ENCODE measurements at regions not wholly inside any gene's neighbourhood (a gene's known extent, or its start where the extent isn't known, plus 50 kb on each side); places are given as distances from the start of the nearest gene placed in this dataset.

DNA sequence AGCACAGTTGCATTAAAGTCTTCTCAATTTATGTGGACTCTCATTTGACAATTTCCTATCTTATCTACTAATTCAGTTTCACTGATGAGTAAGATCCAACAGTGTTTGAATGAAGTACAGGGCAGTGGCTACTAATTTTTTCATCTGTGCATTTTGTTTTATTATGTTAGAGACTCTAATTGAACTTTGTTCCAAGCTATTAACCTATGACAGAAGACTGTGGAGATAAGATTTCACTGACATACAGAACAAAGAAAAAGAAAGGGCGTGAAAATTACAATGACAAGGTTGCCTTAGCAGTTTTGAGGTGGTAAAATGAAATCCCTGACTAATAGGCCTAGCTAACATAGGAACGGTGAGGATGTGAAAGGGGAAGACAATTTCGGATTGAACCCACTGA lies 153.2 kb upstream of the SOX5 start:
- H3K79me2 ChIP-seq (ENCODE audit: insufficient read depth, low read length): no peaks in the 10 kb centered on the region
- no peaks in the 10 kb centered on the region for H3K4me1 ChIP-seq (ENCODE audit: insufficient read depth, low read length)
- POLR2A ChIA-PET: no interaction called here
- TF ChIP-seq, protein P1, sequence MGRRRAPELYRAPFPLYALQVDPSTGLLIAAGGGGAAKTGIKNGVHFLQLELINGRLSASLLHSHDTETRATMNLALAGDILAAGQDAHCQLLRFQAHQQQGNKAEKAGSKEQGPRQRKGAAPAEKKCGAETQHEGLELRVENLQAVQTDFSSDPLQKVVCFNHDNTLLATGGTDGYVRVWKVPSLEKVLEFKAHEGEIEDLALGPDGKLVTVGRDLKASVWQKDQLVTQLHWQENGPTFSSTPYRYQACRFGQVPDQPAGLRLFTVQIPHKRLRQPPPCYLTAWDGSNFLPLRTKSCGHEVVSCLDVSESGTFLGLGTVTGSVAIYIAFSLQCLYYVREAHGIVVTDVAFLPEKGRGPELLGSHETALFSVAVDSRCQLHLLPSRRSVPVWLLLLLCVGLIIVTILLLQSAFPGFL (CRISPR knock-in tag; IDR thresholded peaks at IDR 0.05): no peak
- TF ChIP-seq FLYWCH1 (CRISPR knock-in tag; IDR thresholded peaks at IDR 0.05) (no peak), MED13 (CRISPR knock-in tag; IDR thresholded peaks at IDR 0.05) (no peak), JUND (CRISPR knock-in tag; IDR thresholded peaks at IDR 0.05) (no peak), HOXA5 (CRISPR knock-in tag; IDR thresholded peaks at IDR 0.05) (no peak), YY1 (IDR thresholded peaks at IDR 0.05; ENCODE audit: insufficient read depth, insufficient replicate concordance, low read depth, low read length) (no peak), ZNF670 (CRISPR knock-in tag; IDR thresholded peaks at IDR 0.05; ENCODE audit: borderline replicate concordance) (no peak), GATAD2A (CRISPR knock-in tag; IDR thresholded peaks at IDR 0.05) (no peak), CENPX (CRISPR knock-in tag; IDR thresholded peaks at IDR 0.05) (no peak), MBD4 (IDR thresholded peaks at IDR 0.05; ENCODE audit: borderline replicate concordance, low read length) (no peak), AGO2 (optimal IDR thresholded peaks at IDR 0.05; ENCODE audit: low read depth, low read length) (no peak), ZNF3 (CRISPR knock-in tag; IDR thresholded peaks at IDR 0.05) (no peak), NONO (IDR thresholded peaks at IDR 0.05) (no peak), NONO (CRISPR knock-in tag; conservative IDR thresholded peaks at IDR 0.05) (no peak), ZFP36 (IDR thresholded peaks at IDR 0.05; ENCODE audit: borderline replicate concordance, low read depth, low read length, partially characterized antibody) (no peak)
- TF ChIP-seq, protein P2, sequence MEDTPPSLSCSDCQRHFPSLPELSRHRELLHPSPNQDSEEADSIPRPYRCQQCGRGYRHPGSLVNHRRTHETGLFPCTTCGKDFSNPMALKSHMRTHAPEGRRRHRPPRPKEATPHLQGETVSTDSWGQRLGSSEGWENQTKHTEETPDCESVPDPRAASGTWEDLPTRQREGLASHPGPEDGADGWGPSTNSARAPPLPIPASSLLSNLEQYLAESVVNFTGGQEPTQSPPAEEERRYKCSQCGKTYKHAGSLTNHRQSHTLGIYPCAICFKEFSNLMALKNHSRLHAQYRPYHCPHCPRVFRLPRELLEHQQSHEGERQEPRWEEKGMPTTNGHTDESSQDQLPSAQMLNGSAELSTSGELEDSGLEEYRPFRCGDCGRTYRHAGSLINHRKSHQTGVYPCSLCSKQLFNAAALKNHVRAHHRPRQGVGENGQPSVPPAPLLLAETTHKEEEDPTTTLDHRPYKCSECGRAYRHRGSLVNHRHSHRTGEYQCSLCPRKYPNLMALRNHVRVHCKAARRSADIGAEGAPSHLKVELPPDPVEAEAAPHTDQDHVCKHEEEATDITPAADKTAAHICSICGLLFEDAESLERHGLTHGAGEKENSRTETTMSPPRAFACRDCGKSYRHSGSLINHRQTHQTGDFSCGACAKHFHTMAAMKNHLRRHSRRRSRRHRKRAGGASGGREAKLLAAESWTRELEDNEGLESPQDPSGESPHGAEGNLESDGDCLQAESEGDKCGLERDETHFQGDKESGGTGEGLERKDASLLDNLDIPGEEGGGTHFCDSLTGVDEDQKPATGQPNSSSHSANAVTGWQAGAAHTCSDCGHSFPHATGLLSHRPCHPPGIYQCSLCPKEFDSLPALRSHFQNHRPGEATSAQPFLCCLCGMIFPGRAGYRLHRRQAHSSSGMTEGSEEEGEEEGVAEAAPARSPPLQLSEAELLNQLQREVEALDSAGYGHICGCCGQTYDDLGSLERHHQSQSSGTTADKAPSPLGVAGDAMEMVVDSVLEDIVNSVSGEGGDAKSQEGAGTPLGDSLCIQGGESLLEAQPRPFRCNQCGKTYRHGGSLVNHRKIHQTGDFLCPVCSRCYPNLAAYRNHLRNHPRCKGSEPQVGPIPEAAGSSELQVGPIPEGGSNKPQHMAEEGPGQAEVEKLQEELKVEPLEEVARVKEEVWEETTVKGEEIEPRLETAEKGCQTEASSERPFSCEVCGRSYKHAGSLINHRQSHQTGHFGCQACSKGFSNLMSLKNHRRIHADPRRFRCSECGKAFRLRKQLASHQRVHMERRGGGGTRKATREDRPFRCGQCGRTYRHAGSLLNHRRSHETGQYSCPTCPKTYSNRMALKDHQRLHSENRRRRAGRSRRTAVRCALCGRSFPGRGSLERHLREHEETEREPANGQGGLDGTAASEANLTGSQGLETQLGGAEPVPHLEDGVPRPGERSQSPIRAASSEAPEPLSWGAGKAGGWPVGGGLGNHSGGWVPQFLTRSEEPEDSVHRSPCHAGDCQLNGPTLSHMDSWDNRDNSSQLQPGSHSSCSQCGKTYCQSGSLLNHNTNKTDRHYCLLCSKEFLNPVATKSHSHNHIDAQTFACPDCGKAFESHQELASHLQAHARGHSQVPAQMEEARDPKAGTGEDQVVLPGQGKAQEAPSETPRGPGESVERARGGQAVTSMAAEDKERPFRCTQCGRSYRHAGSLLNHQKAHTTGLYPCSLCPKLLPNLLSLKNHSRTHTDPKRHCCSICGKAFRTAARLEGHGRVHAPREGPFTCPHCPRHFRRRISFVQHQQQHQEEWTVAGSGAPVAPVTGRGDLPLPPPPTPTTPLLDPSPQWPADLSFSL (CRISPR knock-in tag; IDR thresholded peaks at IDR 0.05): no peak
- TF ChIP-seq, protein P3, sequence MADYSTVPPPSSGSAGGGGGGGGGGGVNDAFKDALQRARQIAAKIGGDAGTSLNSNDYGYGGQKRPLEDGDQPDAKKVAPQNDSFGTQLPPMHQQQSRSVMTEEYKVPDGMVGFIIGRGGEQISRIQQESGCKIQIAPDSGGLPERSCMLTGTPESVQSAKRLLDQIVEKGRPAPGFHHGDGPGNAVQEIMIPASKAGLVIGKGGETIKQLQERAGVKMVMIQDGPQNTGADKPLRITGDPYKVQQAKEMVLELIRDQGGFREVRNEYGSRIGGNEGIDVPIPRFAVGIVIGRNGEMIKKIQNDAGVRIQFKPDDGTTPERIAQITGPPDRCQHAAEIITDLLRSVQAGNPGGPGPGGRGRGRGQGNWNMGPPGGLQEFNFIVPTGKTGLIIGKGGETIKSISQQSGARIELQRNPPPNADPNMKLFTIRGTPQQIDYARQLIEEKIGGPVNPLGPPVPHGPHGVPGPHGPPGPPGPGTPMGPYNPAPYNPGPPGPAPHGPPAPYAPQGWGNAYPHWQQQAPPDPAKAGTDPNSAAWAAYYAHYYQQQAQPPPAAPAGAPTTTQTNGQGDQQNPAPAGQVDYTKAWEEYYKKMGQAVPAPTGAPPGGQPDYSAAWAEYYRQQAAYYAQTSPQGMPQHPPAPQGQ (CRISPR knock-in tag; IDR thresholded peaks at IDR 0.05; ENCODE audit: borderline replicate concordance): no peak
- TF ChIP-seq, protein P4, sequence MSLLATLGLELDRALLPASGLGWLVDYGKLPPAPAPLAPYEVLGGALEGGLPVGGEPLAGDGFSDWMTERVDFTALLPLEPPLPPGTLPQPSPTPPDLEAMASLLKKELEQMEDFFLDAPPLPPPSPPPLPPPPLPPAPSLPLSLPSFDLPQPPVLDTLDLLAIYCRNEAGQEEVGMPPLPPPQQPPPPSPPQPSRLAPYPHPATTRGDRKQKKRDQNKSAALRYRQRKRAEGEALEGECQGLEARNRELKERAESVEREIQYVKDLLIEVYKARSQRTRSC (CRISPR knock-in tag; IDR thresholded peaks at IDR 0.05; ENCODE audit: low read depth): no peak

More for the DNA sequence above, 153.2 kb upstream of the SOX5 start:
- DNase-seq (ENCODE audit: low spot score) (no peak), FAIRE-seq (no peak), ATAC-seq (no peak)
- WGBS (ENCODE audit: low lambda C conversion rate): 85% methylated on average over 3 of the region's 3 CpGs
- Histone ChIP-seq H3K9ac (ENCODE audit: insufficient read depth, low read depth, low read length) (no peak overlapping the region), H3K27me3 (ENCODE audit: control insufficient read depth in 1 of 2, insufficient read depth in 2 of 2, low read length in 2 of 2) (no peaks in the 10 kb centered on the region; a peak in 1 of 5 replicates), H3K9me3 (ENCODE audit: low read length) (no peaks in the 10 kb centered on the region), H4K20me1 (ENCODE audit: insufficient read depth, low read length) (no peaks in the 10 kb centered on the region), H3K36me3 (replicated peaks in 1 of 2; ENCODE audit: control insufficient read depth in 1 of 2, insufficient read depth in 2 of 2, low read length in 2 of 2) (no peaks in the 10 kb centered on the region), H3K27ac (ENCODE audit: extremely low read length, insufficient read depth, low read length) (no peak overlapping the region), H3K4me3 (replicated peaks in 1 of 3; ENCODE audit: insufficient read depth in 1 of 3, low read depth in 2 of 3, low read length in 3 of 3) (no peak overlapping the region), H3K4me2 (ENCODE audit: low read depth, low read length) (no peak overlapping the region), H2AFZ (ENCODE audit: low read length) (no peak overlapping the region)
- intact Hi-C loops (cut with micrococcal nuclease; ENCODE audit: unreplicated experiment) (no loop called here), in situ Hi-C loops (cut with HindIII; ENCODE audit: extremely low pct_ligation_motif_present, low pct_unique_long_range_greater_than_20kb) (no loop called here)
- CTCF ChIA-PET (ENCODE audit: low intra/inter-chr PET ratio, low total read pairs): no interaction called here
- no TSS peak for BruUV-seq (replicated peaks)

All from HepG2 (cell line).